Neural progenitor cell (in vitro differentiated cells): ENCODE measurements at regions not wholly inside any gene's neighbourhood (a gene's known extent, or its start where the extent isn't known, plus 50 kb on each side); places are given as distances from the start of the nearest gene placed in this dataset.

Experiments used
- DNase-seq: peaks from one replicate; pipeline ENCODE4 v3.0.0-alpha.2; 2016; ENCODE audit warnings: low spot score
- H2AFZ ChIP-seq: fragments of 200-600 bp; sonication (generic); replicated peaks from 2 replicates; pipeline ENCODE4 v1.6.1; 2016; ENCODE audit warnings: antibody characterized with exemption
- H3F3A ChIP-seq: fragments of 200-600 bp; sonication (generic); 2 replicates; pipeline ENCODE4 v1.6.1; 2016; ENCODE audit warnings: antibody characterized with exemption, low read depth
- H3K27ac ChIP-seq: fragments of 200-600 bp; sonication (generic); 2 replicates; pipeline ENCODE4 v1.5.1; 2016; ENCODE audit warnings: mild to moderate bottlenecking
- H3K27me3 ChIP-seq: fragments of 200-600 bp; sonication (generic); 2 replicates; pipeline ENCODE4 v1.6.1; 2016; ENCODE audit warnings: mild to moderate bottlenecking, moderate library complexity
- H3K36me3 ChIP-seq: fragments of 200-600 bp; sonication (generic); 2 replicates; pipeline ENCODE4 v1.5.1; 2016
- H3K4me1 ChIP-seq: fragments of 200-600 bp; sonication (generic); 2 replicates; pipeline ENCODE4 v1.6.1; 2016; ENCODE audit warnings: mixed run types
- H3K4me2 ChIP-seq: fragments of 200-600 bp; sonication (generic); 2 replicates; pipeline ENCODE4 v1.6.1; 2016
- H3K4me3 ChIP-seq: fragments of 200-600 bp; sonication (generic); 2 replicates; pipeline ENCODE4 v1.5.1; 2016
- H3K79me2 ChIP-seq: fragments of 200-600 bp; sonication (generic); 2 replicates; pipeline ENCODE4 v1.6.1; 2016; ENCODE audit warnings: low read depth
- H3K9ac ChIP-seq: fragments of 200-600 bp; sonication (generic); 2 replicates; pipeline ENCODE4 v1.6.1; 2016
- H3K9me3 ChIP-seq: fragments of 200-600 bp; sonication (generic); 2 replicates; pipeline ENCODE4 v1.5.1; 2016; ENCODE audit warnings: low read depth
- H4K20me1 ChIP-seq: fragments of 200-600 bp; sonication (generic); 2 replicates; pipeline ENCODE4 v1.6.1; 2016; ENCODE audit warnings: low read depth
- H3K27ac Mint-ChIP-seq: 3 replicates; pipeline ENCODE4 v1.8.0; 2021; ENCODE audit warnings: mixed read lengths
- H3K27me3 Mint-ChIP-seq: 2 replicates; pipeline ENCODE4 v1.8.0; 2022; ENCODE audit warnings: low read depth, mild to moderate bottlenecking, inconsistent platforms, moderate library complexity, mixed read lengths; ENCODE audit not compliant: insufficient read depth
- H3K36me3 Mint-ChIP-seq: 3 replicates; pipeline ENCODE4 v1.8.0; 2021; ENCODE audit warnings: mixed read lengths
- H3K4me1 Mint-ChIP-seq: 3 replicates; pipeline ENCODE4 v1.8.0; 2021; ENCODE audit warnings: mixed read lengths
- H3K4me3 Mint-ChIP-seq: 3 replicates; pipeline ENCODE4 v1.8.0; 2021; ENCODE audit warnings: mild to moderate bottlenecking, moderate library complexity, mixed read lengths
- H3K9me3 Mint-ChIP-seq: 3 replicates; pipeline ENCODE4 v1.8.0; 2020; ENCODE audit warnings: mixed read lengths
- EZH2 ChIP-seq: fragments of 200-600 bp; sonication (generic); IDR thresholded peaks from 2 replicates; pipeline ENCODE4 v1.6.1; 2017; ENCODE audit warnings: antibody characterized with exemption, mild to moderate bottlenecking, moderate library complexity
- EZH2phosphoT487 ChIP-seq: fragments of 200-600 bp; sonication (generic); IDR thresholded peaks from 2 replicates; pipeline ENCODE4 v1.6.1; 2017; ENCODE audit warnings: antibody characterized with exemption
- TF ChIP-seq, protein P1 (sequence below): fragments of 200-600 bp; sonication (generic); IDR thresholded peaks from 2 replicates; pipeline ENCODE4 v1.5.1; 2017; ENCODE audit warnings: antibody characterized with exemption, mild to moderate bottlenecking

DNA sequence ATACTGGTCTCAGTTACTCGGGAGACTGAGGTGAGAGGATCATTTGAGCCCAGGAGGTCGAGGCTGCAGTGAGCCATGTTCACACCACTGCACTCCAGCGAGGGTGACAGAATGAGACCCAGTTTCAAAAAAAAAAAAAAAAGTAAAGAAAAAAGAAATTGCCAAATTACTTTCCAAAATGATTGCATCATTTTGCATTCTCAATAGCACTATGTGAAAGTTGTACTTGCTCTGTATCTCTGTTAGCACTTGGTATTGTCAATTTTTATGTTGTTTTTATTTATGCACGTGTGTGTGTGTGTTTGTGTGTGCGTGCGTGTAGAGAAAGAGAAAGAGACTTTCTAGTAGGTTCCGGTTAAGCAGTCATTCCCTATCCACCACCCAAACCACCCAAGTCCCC is 328.4 kb downstream of the RAB3C start:
- no peak overlapping the region for H3K4me2 ChIP-seq
- H3K9me3 Mint-ChIP-seq: peaks cover 5% of the 10 kb centered on the region

DNA sequence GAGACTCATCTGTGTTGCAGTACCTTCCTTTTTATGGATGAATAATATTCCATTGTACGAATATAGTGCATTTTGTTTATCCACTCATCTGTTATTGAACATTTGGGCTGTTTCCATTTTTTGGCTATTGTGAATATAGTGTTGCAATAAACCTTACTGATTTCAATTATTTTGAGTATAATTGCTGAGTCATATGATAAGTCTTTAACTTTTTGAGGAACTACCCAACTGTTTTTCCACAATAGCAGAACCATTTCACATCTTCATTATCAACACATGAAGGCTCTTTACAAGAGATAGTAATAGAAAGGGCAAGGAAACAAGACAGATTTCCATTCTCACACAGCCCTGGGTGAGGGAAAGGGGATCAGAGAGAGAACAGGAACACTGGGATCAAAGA is 329.2 kb downstream of the RAB3C start:
- Histone ChIP-seq H3K27me3 (peaks cover 6% of the 10 kb centered on the region), H3K9me3 (no peaks in the 10 kb centered on the region), H3K27ac (no peak overlapping the region), H2AFZ (no peak overlapping the region), H4K20me1 (no peaks in the 10 kb centered on the region), H3K4me3 (no peak overlapping the region), H3K36me3 (no peaks in the 10 kb centered on the region), H3K4me2 (no peak overlapping the region), H3K9ac (no peak overlapping the region), H3K79me2 (no peaks in the 10 kb centered on the region), H3K4me1 (peaks cover 16% of the 10 kb centered on the region), H3F3A (peaks cover 12% of the 10 kb centered on the region)
- DNase-seq: no peak
- Mint-ChIP-seq H3K27ac (no peak overlapping the region), H3K9me3 (peaks cover 5% of the 10 kb centered on the region), H3K36me3 (no peaks in the 10 kb centered on the region), H3K27me3 (peaks cover 2% of the 10 kb centered on the region), H3K4me3 (no peak overlapping the region), H3K4me1 (peaks cover 8% of the 10 kb centered on the region)
- TF ChIP-seq EZH2: no peak
- no peak for TF ChIP-seq EZH2phosphoT487
- TF ChIP-seq, protein P1, sequence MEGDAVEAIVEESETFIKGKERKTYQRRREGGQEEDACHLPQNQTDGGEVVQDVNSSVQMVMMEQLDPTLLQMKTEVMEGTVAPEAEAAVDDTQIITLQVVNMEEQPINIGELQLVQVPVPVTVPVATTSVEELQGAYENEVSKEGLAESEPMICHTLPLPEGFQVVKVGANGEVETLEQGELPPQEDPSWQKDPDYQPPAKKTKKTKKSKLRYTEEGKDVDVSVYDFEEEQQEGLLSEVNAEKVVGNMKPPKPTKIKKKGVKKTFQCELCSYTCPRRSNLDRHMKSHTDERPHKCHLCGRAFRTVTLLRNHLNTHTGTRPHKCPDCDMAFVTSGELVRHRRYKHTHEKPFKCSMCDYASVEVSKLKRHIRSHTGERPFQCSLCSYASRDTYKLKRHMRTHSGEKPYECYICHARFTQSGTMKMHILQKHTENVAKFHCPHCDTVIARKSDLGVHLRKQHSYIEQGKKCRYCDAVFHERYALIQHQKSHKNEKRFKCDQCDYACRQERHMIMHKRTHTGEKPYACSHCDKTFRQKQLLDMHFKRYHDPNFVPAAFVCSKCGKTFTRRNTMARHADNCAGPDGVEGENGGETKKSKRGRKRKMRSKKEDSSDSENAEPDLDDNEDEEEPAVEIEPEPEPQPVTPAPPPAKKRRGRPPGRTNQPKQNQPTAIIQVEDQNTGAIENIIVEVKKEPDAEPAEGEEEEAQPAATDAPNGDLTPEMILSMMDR: no peak

More for the DNA sequence above, 328.4 kb downstream of the RAB3C start:
- no peak overlapping the region for H2AFZ ChIP-seq
- no peak overlapping the region for H3K9ac ChIP-seq
- H3K36me3 Mint-ChIP-seq: no peaks in the 10 kb centered on the region
- no peaks in the 10 kb centered on the region for H3K36me3 ChIP-seq
- no peaks in the 10 kb centered on the region for H4K20me1 ChIP-seq
- no peak overlapping the region for H3K27ac Mint-ChIP-seq
- no peak overlapping the region for H3K4me3 ChIP-seq
- H3K4me1 Mint-ChIP-seq: peaks cover 8% of the 10 kb centered on the region
- TF ChIP-seq EZH2 (no peak), EZH2phosphoT487 (no peak)
- TF ChIP-seq, protein P1: no peak
- H3K27me3 Mint-ChIP-seq: peaks cover 2% of the 10 kb centered on the region
- no peaks in the 10 kb centered on the region for H3K9me3 ChIP-seq
- H3K27ac ChIP-seq: no peak overlapping the region
- peaks cover 16% of the 10 kb centered on the region for H3K4me1 ChIP-seq
- H3K4me3 Mint-ChIP-seq: no peak overlapping the region
- DNase-seq: no peak
- peaks cover 12% of the 10 kb centered on the region for H3F3A ChIP-seq
- H3K79me2 ChIP-seq: no peaks in the 10 kb centered on the region
- H3K27me3 ChIP-seq: no peaks in the 10 kb centered on the region

DNA sequence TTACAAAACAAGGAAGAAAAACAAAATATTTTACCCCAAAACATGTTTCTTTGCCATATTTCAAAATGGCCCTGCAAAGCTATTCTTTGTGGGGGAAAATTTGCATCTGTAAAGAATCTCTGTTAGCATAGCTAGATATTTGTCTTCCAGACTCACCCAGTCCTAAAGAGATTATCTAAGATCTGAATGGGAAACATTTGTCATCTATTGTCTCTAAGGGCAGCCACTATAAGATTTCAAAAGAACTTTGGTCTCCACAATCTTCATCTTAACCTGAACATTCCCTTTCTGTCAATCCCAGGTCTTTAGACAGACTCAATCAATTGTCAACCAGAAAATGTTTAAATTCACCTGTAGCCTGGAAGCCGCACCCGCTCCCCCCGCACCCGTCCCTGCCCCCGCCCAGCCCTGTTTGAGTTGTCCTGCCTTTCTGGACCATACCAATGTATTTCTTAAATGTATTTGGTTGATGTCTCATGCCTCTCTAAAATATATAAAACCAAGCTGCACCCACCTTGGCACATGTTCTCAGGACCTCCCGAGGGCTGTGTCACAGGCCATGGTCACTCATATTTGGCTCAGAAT is 330.6 kb downstream of the RAB3C start:
- Histone ChIP-seq H4K20me1 (no peaks in the 10 kb centered on the region), H3K27ac (no peak overlapping the region), H3F3A (peaks cover 12% of the 10 kb centered on the region), H3K27me3 (peaks cover 15% of the 10 kb centered on the region), H3K4me2 (peak overlapping the region; percentile 17), H3K79me2 (no peaks in the 10 kb centered on the region), H3K9me3 (no peaks in the 10 kb centered on the region), H3K4me3 (no peak overlapping the region), H3K9ac (no peak overlapping the region), H2AFZ (no peak overlapping the region), H3K36me3 (no peaks in the 10 kb centered on the region), H3K4me1 (peaks cover 16% of the 10 kb centered on the region)
- Mint-ChIP-seq H3K4me1 (peaks cover 8% of the 10 kb centered on the region), H3K27ac (no peak overlapping the region), H3K27me3 (peaks cover 2% of the 10 kb centered on the region), H3K36me3 (no peaks in the 10 kb centered on the region), H3K9me3 (peaks cover 5% of the 10 kb centered on the region), H3K4me3 (no peak overlapping the region)
- no peak for DNase-seq
- TF ChIP-seq, protein P1: no peak
- TF ChIP-seq EZH2 (no peak), EZH2phosphoT487 (no peak)
